Amygdala (tissue), 56 donors: ENCODE measurements at regions not wholly inside any gene's neighbourhood (a gene's known extent, or its start where the extent isn't known, plus 50 kb on each side); places are given as distances from the start of the nearest gene placed in this dataset.
"Not testable (repeated sequence)": the region's sequence is repeated elsewhere in the genome, so short reads cannot be mapped to it uniquely, and the experiment has no call there.

ENCODE experiments used
- DNase-seq, 56 donors: peaks; one replicate each; lab custom pipeline; 2025; lab: John Stamatoyannopoulos, UW

GRCh38 chr10:117838500-117839498 is 207.9 kb downstream of the RAB11FIP2 start:
- DNase-seq = not testable (repeated sequence)

- not testable (repeated sequence) for DNase-seq
Observed at GRCh38 chr10:117856426-117856825, 190.3 kb downstream of the RAB11FIP2 start.

GRCh38 chr10:117860135-117860534 is 186.6 kb downstream of the RAB11FIP2 start:
- DNase-seq = no peak

- DNase-seq = no peak
Observed at GRCh38 chr10:117860823-117861222, 185.9 kb downstream of the RAB11FIP2 start.

- DNase-seq = no peak
Observed at GRCh38 chr10:117861329-117861728, 185.4 kb downstream of the RAB11FIP2 start.

- no peak for DNase-seq
Observed at GRCh38 chr10:117863771-117864170, 183.0 kb downstream of the RAB11FIP2 start.

GRCh38 chr10:117865945-117866344 is 180.8 kb downstream of the RAB11FIP2 start:
- DNase-seq = no peak

- no peak for DNase-seq
Observed at GRCh38 chr10:117868151-117868550, 178.6 kb downstream of the RAB11FIP2 start.

GRCh38 chr10:117875793-117876192 is 170.9 kb downstream of the RAB11FIP2 start:
- no peak for DNase-seq

GRCh38 chr10:117876210-117876609 is 170.5 kb downstream of the RAB11FIP2 start:
- no peak for DNase-seq

- DNase-seq = no peak
Observed at GRCh38 chr10:117878626-117879025, 168.1 kb downstream of the RAB11FIP2 start.

- no peak for DNase-seq
Observed at GRCh38 chr10:117884093-117884492, 162.6 kb downstream of the RAB11FIP2 start.

- DNase-seq = no peak
Observed at GRCh38 chr10:117884592-117884991, 162.1 kb downstream of the RAB11FIP2 start.

- no peak for DNase-seq
Observed at GRCh38 chr10:117885206-117885829, 161.4 kb downstream of the RAB11FIP2 start.

GRCh38 chr10:117886766-117887165 is 160.0 kb downstream of the RAB11FIP2 start:
- no peak for DNase-seq

- DNase-seq = no peak
Observed at GRCh38 chr10:117889664-117890063, 157.1 kb downstream of the RAB11FIP2 start.

GRCh38 chr10:117892681-117893220 is 154.0 kb downstream of the RAB11FIP2 start:
- no peak for DNase-seq

- no peak for DNase-seq
Observed at GRCh38 chr10:117894339-117894738, 152.4 kb downstream of the RAB11FIP2 start.

- no peak for DNase-seq
Observed at GRCh38 chr10:117896517-117896916, 150.2 kb downstream of the RAB11FIP2 start.

GRCh38 chr10:117899181-117899683 is 147.5 kb downstream of the RAB11FIP2 start:
- no peak for DNase-seq

GRCh38 chr10:117900280-117900679 is 146.5 kb downstream of the RAB11FIP2 start:
- no peak for DNase-seq
